K562 (cell line): ENCODE measurements at regions not wholly inside any gene's neighbourhood (a gene's known extent, or its start where the extent isn't known, plus 50 kb on each side); places are given as distances from the start of the nearest gene placed in this dataset.

Source experiments
- ATAC-seq: fragments of 200-7000 bp; cut with Tn5 transposase; 3 replicates; pipeline ENCODE4 v1.9.1; 2020; ENCODE audit warnings: moderate library complexity
- BruUV-seq: library from RNA; stranded (reverse); fragments of 400-500 nt; replicated peaks from 2 replicates; lab custom pipeline; 2021; lab: Mats Ljungman, UMichigan
- CTCF ChIA-PET: fragments of 300-600 bp; formaldehyde crosslinking; extraction: SDS; loops from one replicate; lab custom pipeline; 2021; ENCODE audit warnings: low intra/inter-chr PET ratio; lab: Yijun Ruan, JAX
- POLR2A ChIA-PET: fragments of 300-600, 350-650 bp; sonication (Branson Sonifier 250); formaldehyde crosslinking; extraction: SDS; loops from one replicate; lab custom pipeline; 2021; ENCODE audit warnings: antibody characterized with exemption, inconsistent platforms; lab: Yijun Ruan, JAX
- DNase-seq, 4 experiments: peaks; one replicate each; pipeline versions ENCODE4 v3.0.0 to v3.0.0-alpha.2; 2011 to 2018; ENCODE audit warnings: low spot score in 3 of 4, mixed read lengths in 3 of 4; ENCODE audit errors: extremely low read depth in 1 of 4
- FAIRE-seq: peaks from 2 replicates; lab custom pipeline; 2011; peaks lifted over from hg19 to GRCh38; lab: Jason Lieb, UNC
- H2AFZ ChIP-seq: 2 replicates; pipeline ENCODE4 v1.6.0; 2011; ENCODE audit warnings: low read depth, low read length, control low read depth, inconsistent platforms
- H3K27ac ChIP-seq: fragments of 200-600 bp; 3 replicates; pipeline ENCODE4 v1.8.0; 2011; ENCODE audit warnings: low read depth, mild to moderate bottlenecking, control low read depth, inconsistent platforms, low read length, moderate library complexity, mixed read lengths; ENCODE audit errors: extremely low read depth
- H3K27me3 ChIP-seq, 2 experiments: fragments of 300-600 bp in 1 of 2; 2 replicates in 1 of 2; 3 replicates in 1 of 2; pipeline versions ENCODE4 v1.6.0 to v1.8.0; 2011; ENCODE audit warnings: inconsistent platforms in 2 of 2, low read length in 2 of 2, mild to moderate bottlenecking in 1 of 2, mixed read lengths in 1 of 2, moderate library complexity in 1 of 2; ENCODE audit not compliant: control insufficient read depth in 2 of 2, insufficient read depth in 2 of 2
- H3K36me3 ChIP-seq: fragments of 300-600 bp; 3 replicates; pipeline ENCODE4 v1.8.0; 2011; ENCODE audit warnings: mild to moderate bottlenecking, low read length, inconsistent platforms; ENCODE audit not compliant: control insufficient read depth, insufficient read depth
- H3K4me1 ChIP-seq, 2 experiments: fragments of 200-600 bp in 1 of 2; replicated peaks in 1 of 2; 2 replicates in 1 of 2; 3 replicates in 1 of 2; pipeline versions ENCODE4 v1.5.1 to v1.8.0; 2011; ENCODE audit warnings: inconsistent platforms in 2 of 2, low read length in 2 of 2, mild to moderate bottlenecking in 1 of 2, mixed read lengths in 1 of 2, moderate library complexity in 1 of 2; ENCODE audit not compliant: control insufficient read depth in 2 of 2, insufficient read depth in 2 of 2
- H3K4me2 ChIP-seq: 2 replicates; pipeline ENCODE4 v1.6.1; 2011; ENCODE audit warnings: low read length, control low read depth, inconsistent platforms, mixed read lengths; ENCODE audit not compliant: insufficient read depth
- H3K4me3 ChIP-seq: fragments of 200-600 bp; sonication (generic), shearing (Covaris generic); 2 replicates; pipeline ENCODE4 v1.5.1; 2016; ENCODE audit warnings: control low read depth, inconsistent platforms
- H3K79me2 ChIP-seq: fragments of 200-600 bp; 3 replicates; pipeline ENCODE4 v1.8.0; 2011; ENCODE audit warnings: low read length, inconsistent platforms; ENCODE audit not compliant: control insufficient read depth, insufficient read depth
- H3K9ac ChIP-seq, 2 experiments: 2 replicates each; pipeline versions ENCODE4 v1.6.0 to v1.6.1; 2011; ENCODE audit warnings: low read depth in 2 of 2, low read length in 2 of 2, control low read depth in 1 of 2, inconsistent platforms in 1 of 2, mild to moderate bottlenecking in 1 of 2, mixed read lengths in 1 of 2; ENCODE audit not compliant: insufficient read depth in 1 of 2
- H3K9me1 ChIP-seq: one replicate; pipeline ENCODE4 v1.6.0; 2011; ENCODE audit warnings: inconsistent platforms, mild to moderate bottlenecking, low read length, moderate library complexity; ENCODE audit not compliant: control insufficient read depth, insufficient read depth
- H3K9me3 ChIP-seq: replicated peaks from 2 replicates; pipeline ENCODE4 v1.5.1; 2011; ENCODE audit warnings: low read depth, low read length, inconsistent platforms; ENCODE audit not compliant: control insufficient read depth, insufficient read depth
- H4K20me1 ChIP-seq: replicated peaks from 2 replicates; pipeline ENCODE4 v1.6.1; 2011; ENCODE audit warnings: low read length, inconsistent platforms, mixed read lengths; ENCODE audit not compliant: control insufficient read depth, insufficient read depth
- ELF2 ChIP-seq: fragments of 250-450 bp; sonication (Bioruptor Pico); IDR thresholded peaks from 2 replicates; pipeline ENCODE4 v1.5.0; 2021; ENCODE audit warnings: mild to moderate bottlenecking
- PRPF4 ChIP-seq: fragments of 200-400 bp; formaldehyde crosslinking; IDR thresholded peaks from one replicate; pipeline ENCODE4 v1.6.1; 2017; ENCODE audit warnings: low read length, low read depth, mild to moderate bottlenecking; ENCODE audit not compliant: insufficient read depth, poor library complexity, severe bottlenecking
- SMAD1 ChIP-seq: fragments of 150-350 bp; IDR thresholded peaks from 2 replicates; pipeline ENCODE4 v1.6.1; 2014; ENCODE audit warnings: low read length, low read depth; ENCODE audit not compliant: partially characterized antibody
- ZNF140 ChIP-seq: fragments of 250-450 bp; sonication (Bioruptor Pico); IDR thresholded peaks from 2 replicates; pipeline ENCODE4 v1.8.0; 2021; ENCODE audit warnings: moderate library complexity, mild to moderate bottlenecking, inconsistent platforms
- WGBS: fragments of 100-300 bp; shearing (Covaris generic); methylation state at CpG from one replicate; pipeline ENCODE4 v1.1.6; 2016; ENCODE audit warnings: low coverage, mixed read lengths; ENCODE audit not compliant: insufficient coverage; ENCODE audit errors: missing lambda C conversion rate; 5-methylcytosine and 5-hydroxymethylcytosine counted together
- in situ Hi-C: fragments of 300-500 bp; cut with MboI; formaldehyde crosslinking; loops from 4 replicates; pipeline ENCODE4 v1.15.0; 2018; ENCODE audit warnings: inconsistent platforms, mixed read lengths
- intact Hi-C: fragments of 100-400 bp; cut with micrococcal nuclease; formaldehyde crosslinking; loops from 2 replicates; pipeline ENCODE4 v1.14.2; 2022
- TF ChIP-seq, protein P1 (sequence below): fragments of 450-650 bp; IDR thresholded peaks from 2 replicates; pipeline ENCODE4 v1.6.1; 2017; ENCODE audit warnings: mild to moderate bottlenecking, moderate library complexity
- TF ChIP-seq, protein P2 (sequence below): fragments of 250-450 bp; sonication (Bioruptor Pico); IDR thresholded peaks from 2 replicates; pipeline ENCODE4 v1.5.0; 2021

DNA sequence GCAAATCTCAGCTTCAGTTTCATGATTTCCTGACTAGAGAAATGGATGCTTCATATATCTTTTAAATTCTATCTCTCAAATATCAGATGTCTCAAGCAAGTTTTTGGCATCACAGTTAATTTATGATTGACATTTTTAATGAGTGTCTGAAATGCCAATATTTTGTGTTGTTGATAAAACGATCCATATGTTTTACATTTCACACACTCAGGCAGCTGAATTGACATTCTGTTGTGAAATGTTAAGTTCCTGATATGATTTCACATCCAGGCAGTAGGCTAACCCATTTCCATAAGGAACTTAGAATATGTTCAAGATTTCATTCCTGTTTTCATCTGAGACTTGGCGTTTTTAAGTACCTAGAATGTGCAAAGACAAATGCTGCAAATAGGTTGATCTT, 650.6 kb downstream of the PCDH18 start:
- no peaks in the 10 kb centered on the region for H3K36me3 ChIP-seq
- no peaks in the 10 kb centered on the region for H3K4me1 ChIP-seq
- ChIA-PET CTCF (no interaction called here), POLR2A (no interaction called here)
- no peaks in the 10 kb centered on the region for H3K79me2 ChIP-seq
- H2AFZ ChIP-seq = no peak overlapping the region
- H3K9me3 ChIP-seq = no peaks in the 10 kb centered on the region
- no peak overlapping the region for H3K4me2 ChIP-seq
- no peak overlapping the region for H3K4me3 ChIP-seq
- DNase-seq = no peak
- no peak for ATAC-seq
- intact Hi-C loops = no loop called here
- no peak overlapping the region for H3K9ac ChIP-seq
- H3K27me3 ChIP-seq = no peaks in the 10 kb centered on the region
- no peak overlapping the region for H3K27ac ChIP-seq
- H4K20me1 ChIP-seq = no peaks in the 10 kb centered on the region
- BruUV-seq = no TSS peak
- TF ChIP-seq, protein P1, sequence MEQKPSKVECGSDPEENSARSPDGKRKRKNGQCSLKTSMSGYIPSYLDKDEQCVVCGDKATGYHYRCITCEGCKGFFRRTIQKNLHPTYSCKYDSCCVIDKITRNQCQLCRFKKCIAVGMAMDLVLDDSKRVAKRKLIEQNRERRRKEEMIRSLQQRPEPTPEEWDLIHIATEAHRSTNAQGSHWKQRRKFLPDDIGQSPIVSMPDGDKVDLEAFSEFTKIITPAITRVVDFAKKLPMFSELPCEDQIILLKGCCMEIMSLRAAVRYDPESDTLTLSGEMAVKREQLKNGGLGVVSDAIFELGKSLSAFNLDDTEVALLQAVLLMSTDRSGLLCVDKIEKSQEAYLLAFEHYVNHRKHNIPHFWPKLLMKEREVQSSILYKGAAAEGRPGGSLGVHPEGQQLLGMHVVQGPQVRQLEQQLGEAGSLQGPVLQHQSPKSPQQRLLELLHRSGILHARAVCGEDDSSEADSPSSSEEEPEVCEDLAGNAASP = no peak
- TF ChIP-seq, protein P2, sequence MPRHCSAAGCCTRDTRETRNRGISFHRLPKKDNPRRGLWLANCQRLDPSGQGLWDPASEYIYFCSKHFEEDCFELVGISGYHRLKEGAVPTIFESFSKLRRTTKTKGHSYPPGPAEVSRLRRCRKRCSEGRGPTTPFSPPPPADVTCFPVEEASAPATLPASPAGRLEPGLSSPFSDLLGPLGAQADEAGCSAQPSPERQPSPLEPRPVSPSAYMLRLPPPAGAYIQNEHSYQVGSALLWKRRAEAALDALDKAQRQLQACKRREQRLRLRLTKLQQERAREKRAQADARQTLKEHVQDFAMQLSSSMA = no peak
- TF ChIP-seq SMAD1 (no peak), ZNF140 (no peak), PRPF4 (no peak), ELF2 (CRISPR knock-in tag) (no peak)
- TF ChIP-seq, all 486 proteins: peak for 0
- FAIRE-seq = no peak
- WGBS = 0% methylated on average over 2 of the region's 2 CpGs
- no peaks in the 10 kb centered on the region for H3K9me1 ChIP-seq
- in situ Hi-C loops = no loop called here
